ENCODE measurements at regions not wholly inside any gene's neighbourhood (a gene's known extent, or its start where the extent isn't known, plus 50 kb on each side); places are given as distances from the start of the nearest gene placed in this dataset.

GRCh38 chr20:22288957-22289356 lies 295.4 kb downstream of the FOXA2 start:
- TF ChIP-seq, protein P1, sequence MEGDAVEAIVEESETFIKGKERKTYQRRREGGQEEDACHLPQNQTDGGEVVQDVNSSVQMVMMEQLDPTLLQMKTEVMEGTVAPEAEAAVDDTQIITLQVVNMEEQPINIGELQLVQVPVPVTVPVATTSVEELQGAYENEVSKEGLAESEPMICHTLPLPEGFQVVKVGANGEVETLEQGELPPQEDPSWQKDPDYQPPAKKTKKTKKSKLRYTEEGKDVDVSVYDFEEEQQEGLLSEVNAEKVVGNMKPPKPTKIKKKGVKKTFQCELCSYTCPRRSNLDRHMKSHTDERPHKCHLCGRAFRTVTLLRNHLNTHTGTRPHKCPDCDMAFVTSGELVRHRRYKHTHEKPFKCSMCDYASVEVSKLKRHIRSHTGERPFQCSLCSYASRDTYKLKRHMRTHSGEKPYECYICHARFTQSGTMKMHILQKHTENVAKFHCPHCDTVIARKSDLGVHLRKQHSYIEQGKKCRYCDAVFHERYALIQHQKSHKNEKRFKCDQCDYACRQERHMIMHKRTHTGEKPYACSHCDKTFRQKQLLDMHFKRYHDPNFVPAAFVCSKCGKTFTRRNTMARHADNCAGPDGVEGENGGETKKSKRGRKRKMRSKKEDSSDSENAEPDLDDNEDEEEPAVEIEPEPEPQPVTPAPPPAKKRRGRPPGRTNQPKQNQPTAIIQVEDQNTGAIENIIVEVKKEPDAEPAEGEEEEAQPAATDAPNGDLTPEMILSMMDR (IDR thresholded peaks at IDR 0.05) = no peak

DNA sequence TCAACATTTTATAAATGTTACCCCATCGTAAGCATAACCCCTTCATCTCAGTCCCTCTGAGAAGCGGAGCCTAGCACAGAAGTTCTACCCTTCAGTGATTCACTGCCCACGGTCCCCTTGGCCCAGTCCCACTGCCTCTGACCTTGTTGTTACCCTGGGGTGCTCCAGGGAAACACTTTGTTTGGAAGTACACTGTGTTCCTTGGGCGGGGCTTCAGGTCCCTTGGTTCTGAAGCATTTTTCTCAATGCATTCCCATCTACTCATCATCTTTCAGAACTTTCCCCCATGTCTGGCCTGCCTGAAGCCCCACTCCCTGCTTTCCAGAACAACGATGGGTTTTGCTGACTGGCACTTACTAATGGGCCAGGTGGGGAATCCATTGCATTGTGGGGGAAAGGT lies 296.2 kb downstream of the FOXA2 start:
- TF ChIP-seq, protein P1 (IDR thresholded peaks at IDR 0.05) = no peak

- TF ChIP-seq, protein P1 (IDR thresholded peaks at IDR 0.05) = no peak
These were observed 298.8 kb downstream of the FOXA2 start for GRCh38 chr20:22285555-22285954.

DNA sequence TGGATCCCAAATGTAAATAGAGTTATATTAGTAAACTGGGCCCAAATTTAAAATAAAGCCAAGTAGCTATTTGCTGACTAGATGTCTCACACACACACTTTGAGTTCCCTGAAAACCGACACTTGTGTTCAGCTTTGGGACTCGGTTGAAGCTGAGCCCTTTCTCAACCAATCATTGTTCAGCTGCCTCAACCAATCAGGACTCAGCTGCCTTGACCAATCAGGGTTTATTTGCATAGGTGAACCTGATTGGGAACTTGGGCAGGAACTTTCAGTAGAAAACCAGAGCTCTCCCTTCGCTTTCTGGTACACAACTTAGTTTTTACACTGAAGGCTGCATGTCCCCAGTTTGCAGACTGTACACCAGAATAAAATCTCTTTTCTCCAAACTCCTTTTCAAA lies 301.7 kb downstream of the FOXA2 start:
- TF ChIP-seq, protein P1 (IDR thresholded peaks at IDR 0.05) = no peak

DNA sequence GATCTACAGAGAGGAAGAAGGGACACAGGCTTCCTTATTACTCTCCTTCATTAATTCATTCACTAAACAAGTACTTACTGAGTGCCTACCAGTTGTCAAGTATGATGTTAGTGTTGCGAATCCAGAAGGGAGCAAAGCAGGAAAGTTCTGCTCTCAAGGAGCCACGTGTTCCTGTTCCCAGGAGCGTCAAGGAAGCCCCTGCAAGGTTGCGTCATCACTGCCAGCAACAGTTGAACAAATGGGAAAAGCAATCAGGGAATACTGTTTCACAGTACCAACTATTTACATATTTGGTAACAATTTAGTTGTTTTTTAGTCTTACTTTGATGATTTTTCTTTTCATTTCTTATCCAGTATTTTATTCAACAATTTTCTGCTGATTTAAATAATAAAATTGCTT lies 310.0 kb downstream of the FOXA2 start:
- TF ChIP-seq, protein P1 (IDR thresholded peaks at IDR 0.05) = no peak

- TF ChIP-seq, protein P1 (IDR thresholded peaks at IDR 0.05) = no peak
These were observed 315.7 kb downstream of the FOXA2 start for GRCh38 chr20:22268675-22269074.

DNA sequence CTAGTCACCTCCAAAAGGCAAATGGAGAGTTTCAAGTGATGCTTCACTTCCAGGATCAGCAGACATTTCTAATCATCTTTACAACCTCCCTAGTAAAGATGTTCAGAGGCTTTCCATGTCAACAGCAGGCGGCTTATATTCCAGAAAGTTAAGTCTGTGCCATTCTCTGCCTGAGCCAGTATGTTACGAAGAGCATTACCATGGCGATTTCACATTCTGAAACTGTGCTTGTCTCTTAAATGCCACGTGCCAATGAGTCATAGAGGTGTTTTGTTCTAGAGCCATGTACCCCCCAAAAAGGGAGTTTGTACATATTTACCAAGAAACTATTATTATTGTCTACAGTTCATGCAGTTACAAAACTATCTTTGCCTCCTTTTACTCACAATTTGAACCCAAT lies 319.5 kb downstream of the FOXA2 start:
- TF ChIP-seq, protein P1 (IDR thresholded peaks at IDR 0.05) = no peak

DNA sequence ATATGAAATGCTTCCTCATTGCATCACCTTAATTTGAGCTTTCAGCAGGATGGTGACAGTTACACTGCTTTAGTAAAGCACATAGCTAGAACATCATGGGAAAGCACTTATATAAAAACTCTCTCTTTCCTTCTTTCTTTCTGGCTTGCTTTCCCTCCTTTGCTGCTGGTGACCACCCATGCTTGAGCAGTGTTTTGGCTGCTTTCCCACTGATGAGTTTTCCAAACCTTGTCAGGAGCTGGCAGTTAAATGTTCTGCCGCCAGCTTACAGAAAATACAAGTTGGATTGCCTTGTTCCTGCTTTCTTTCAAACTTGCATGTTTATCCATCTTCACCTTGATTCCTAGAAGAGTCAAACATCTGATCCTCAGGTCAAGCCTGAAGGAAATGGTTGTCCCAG lies 323.9 kb downstream of the FOXA2 start:
- TF ChIP-seq, protein P1 (IDR thresholded peaks at IDR 0.05) = no peak
